HG03135 (cell line): ENCODE measurements at regions not wholly inside any gene's neighbourhood (a gene's known extent, or its start where the extent isn't known, plus 50 kb on each side); places are given as distances from the start of the nearest gene placed in this dataset.

ENCODE experiments used
- ATAC-seq: cut with Tn5 transposase; IDR thresholded peaks from one replicate; pipeline ENCODE4 v1.9.1; 2021; ENCODE audit warnings: mild to moderate bottlenecking, moderate library complexity; ENCODE audit not compliant: unreplicated experiment

GRCh38 chr10:123567984-123568739 is 98.0 kb upstream of the GPR26 start:
- no peak for ATAC-seq

GRCh38 chr10:123568751-123569150 is 97.4 kb upstream of the GPR26 start:
- ATAC-seq: no peak

GRCh38 chr10:123569436-123570035 is 96.6 kb upstream of the GPR26 start:
- no peak for ATAC-seq

GRCh38 chr10:123570051-123570897 is 95.9 kb upstream of the GPR26 start:
- no peak for ATAC-seq

- ATAC-seq: no peak
Observed at GRCh38 chr10:123570898-123571515, 95.1 kb upstream of the GPR26 start.

GRCh38 chr10:123571978-123572377 is 94.2 kb upstream of the GPR26 start:
- ATAC-seq: no peak

GRCh38 chr10:123573236-123574108 is 92.7 kb upstream of the GPR26 start:
- no peak for ATAC-seq

- no peak for ATAC-seq
Observed at GRCh38 chr10:123574109-123574698, 92.0 kb upstream of the GPR26 start.

- no peak for ATAC-seq
Observed at GRCh38 chr10:123575105-123575504, 91.0 kb upstream of the GPR26 start.

- no peak for ATAC-seq
Observed at GRCh38 chr10:123576706-123577105, 89.4 kb upstream of the GPR26 start.

GRCh38 chr10:123577921-123578461 is 88.2 kb upstream of the GPR26 start:
- ATAC-seq: no peak

- ATAC-seq: no peak
Observed at GRCh38 chr10:123578721-123579120, 87.4 kb upstream of the GPR26 start.

- no peak for ATAC-seq
Observed at GRCh38 chr10:123579675-123580074, 86.5 kb upstream of the GPR26 start.

GRCh38 chr10:123580426-123580825 is 85.7 kb upstream of the GPR26 start:
- ATAC-seq: no peak

- no peak for ATAC-seq
Observed at GRCh38 chr10:123581656-123582055, 84.5 kb upstream of the GPR26 start.

GRCh38 chr10:123582084-123582989 is 83.8 kb upstream of the GPR26 start:
- ATAC-seq: no peak

- ATAC-seq: no peak
Observed at GRCh38 chr10:123583639-123584418, 82.3 kb upstream of the GPR26 start.

- ATAC-seq: no peak
Observed at GRCh38 chr10:123584419-123584775, 81.8 kb upstream of the GPR26 start.
